ENCODE measurements at regions not wholly inside any gene's neighbourhood (a gene's known extent, or its start where the extent isn't known, plus 50 kb on each side); places are given as distances from the start of the nearest gene placed in this dataset.

GRCh38 chr13:69459346-69459745 is 648.3 kb upstream of the ATXN8OS start:
- Histone ChIP-seq H3K9me3 (no peaks in the 10 kb centered on the region), H3K4me1 (no peaks in the 10 kb centered on the region), H3K4me3 (no peak overlapping the region), H3K27me3 (no peaks in the 10 kb centered on the region), H3K36me3 (no peaks in the 10 kb centered on the region), H3K27ac (no peak overlapping the region)
- 61 to 68% methylated on average over 4 of the region's 4 CpGs for WGBS, 2 donors
- no peak for DNase-seq (ENCODE audit: low spot score in 2 of 2)
- TF ChIP-seq EP300 (IDR thresholded peaks at IDR 0.05) (no peak), POLR2A (IDR thresholded peaks at IDR 0.05) (no peak), CTCF (IDR thresholded peaks at IDR 0.05) (no peak)

GRCh38 chr13:69458013-69458412 is 649.6 kb upstream of the ATXN8OS start:
- DNase-seq (ENCODE audit: low spot score in 2 of 2) = no peak
- no peak overlapping the region for H3K27ac ChIP-seq
- TF ChIP-seq CTCF (IDR thresholded peaks at IDR 0.05) (no peak), POLR2A (IDR thresholded peaks at IDR 0.05) (no peak), EP300 (IDR thresholded peaks at IDR 0.05) (no peak)
- no peak overlapping the region for H3K4me3 ChIP-seq
- no peaks in the 10 kb centered on the region for H3K9me3 ChIP-seq
- H3K27me3 ChIP-seq = no peaks in the 10 kb centered on the region
- H3K4me1 ChIP-seq = no peaks in the 10 kb centered on the region
- no peaks in the 10 kb centered on the region for H3K36me3 ChIP-seq

- WGBS, 2 donors = 68% methylated on average over 1 of the region's 1 CpG
- Histone ChIP-seq H3K27ac (no peak overlapping the region), H3K27me3 (no peaks in the 10 kb centered on the region), H3K9me3 (no peaks in the 10 kb centered on the region), H3K36me3 (no peaks in the 10 kb centered on the region), H3K4me3 (no peak overlapping the region), H3K4me1 (no peaks in the 10 kb centered on the region)
- no peak for TF ChIP-seq EP300 (IDR thresholded peaks at IDR 0.05)
- no peak for TF ChIP-seq POLR2A (IDR thresholded peaks at IDR 0.05)
- no peak for TF ChIP-seq CTCF (IDR thresholded peaks at IDR 0.05)
- DNase-seq (ENCODE audit: low spot score in 2 of 2) = no peak
These were observed 657.4 kb upstream of the ATXN8OS start for GRCh38 chr13:69450245-69450644.

- Histone ChIP-seq H3K9me3 (peaks cover 0 to 28% (median 0%) of the 10 kb centered on the region in 4 donors), H3K27me3 (no peaks in the 10 kb centered on the region), H3K36me3 (no peaks in the 10 kb centered on the region), H3K27ac (no peak overlapping the region), H3K4me1 (no peaks in the 10 kb centered on the region), H3K4me3 (no peak overlapping the region)
- TF ChIP-seq POLR2A (IDR thresholded peaks at IDR 0.05) = no peak
- no peak for TF ChIP-seq CTCF (IDR thresholded peaks at IDR 0.05)
- TF ChIP-seq EP300 (IDR thresholded peaks at IDR 0.05) = no peak
- DNase-seq (ENCODE audit: low spot score in 2 of 2) = no peak
These were observed 682.4 kb upstream of the ATXN8OS start for GRCh38 chr13:69425235-69425634.

GRCh38 chr13:69423844-69424243 is 683.8 kb upstream of the ATXN8OS start:
- WGBS, 2 donors = 76 to 92% methylated on average over 2 of the region's 2 CpGs
- no peaks in the 10 kb centered on the region for H3K36me3 ChIP-seq
- no peaks in the 10 kb centered on the region for H3K4me1 ChIP-seq
- DNase-seq (ENCODE audit: low spot score in 2 of 2) = no peak
- TF ChIP-seq POLR2A (IDR thresholded peaks at IDR 0.05) (no peak), EP300 (IDR thresholded peaks at IDR 0.05) (no peak), CTCF (IDR thresholded peaks at IDR 0.05) (no peak)
- H3K27ac ChIP-seq = no peak overlapping the region
- peaks cover 0 to 28% (median 0%) of the 10 kb centered on the region in 4 donors for H3K9me3 ChIP-seq
- H3K27me3 ChIP-seq = no peaks in the 10 kb centered on the region
- no peak overlapping the region for H3K4me3 ChIP-seq
